Dermis microvascular lymphatic vessel endothelial cell (primary cell): ENCODE measurements at regions not wholly inside any gene's neighbourhood (a gene's known extent, or its start where the extent isn't known, plus 50 kb on each side); places are given as distances from the start of the nearest gene placed in this dataset.

Experiments used
- DNase-seq, 2 donors: peaks; one replicate each; pipeline versions ENCODE4 v3.0.0 to v3.0.0-alpha.2; 2010; ENCODE audit warnings: low read depth in 2 of 2

DNA sequence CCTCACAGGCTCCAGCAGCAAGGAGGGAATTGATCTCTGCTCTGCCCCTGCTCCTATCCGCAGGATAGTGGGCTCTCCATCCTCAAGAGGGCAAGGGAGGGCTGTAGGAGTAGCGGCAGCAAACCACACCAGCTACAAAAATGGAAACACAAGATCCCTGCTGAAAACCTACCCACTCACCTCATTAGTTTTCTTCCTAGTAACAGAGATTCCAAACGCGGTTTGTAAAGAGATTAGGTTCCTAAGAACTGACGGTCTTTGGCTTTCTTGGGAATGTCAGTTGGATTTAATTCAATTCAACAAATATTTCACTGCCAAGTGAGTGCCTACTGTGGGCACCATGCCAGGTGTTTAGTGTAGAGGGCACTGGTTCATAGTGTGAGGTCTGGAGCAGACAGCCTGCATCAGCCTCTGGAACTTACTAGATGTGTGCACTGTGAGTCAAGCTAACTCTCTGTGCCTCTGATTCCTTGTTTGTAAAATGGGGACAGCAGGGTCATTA, 84.7 kb downstream of the MRPL46 start:
- no peak for DNase-seq

- no peak for DNase-seq
Measured at GRCh38 chr15:88378188-88378637, 89.0 kb downstream of the MRPL46 start.

GRCh38 chr15:88377509-88377908, 89.7 kb downstream of the MRPL46 start:
- no peak for DNase-seq

DNA sequence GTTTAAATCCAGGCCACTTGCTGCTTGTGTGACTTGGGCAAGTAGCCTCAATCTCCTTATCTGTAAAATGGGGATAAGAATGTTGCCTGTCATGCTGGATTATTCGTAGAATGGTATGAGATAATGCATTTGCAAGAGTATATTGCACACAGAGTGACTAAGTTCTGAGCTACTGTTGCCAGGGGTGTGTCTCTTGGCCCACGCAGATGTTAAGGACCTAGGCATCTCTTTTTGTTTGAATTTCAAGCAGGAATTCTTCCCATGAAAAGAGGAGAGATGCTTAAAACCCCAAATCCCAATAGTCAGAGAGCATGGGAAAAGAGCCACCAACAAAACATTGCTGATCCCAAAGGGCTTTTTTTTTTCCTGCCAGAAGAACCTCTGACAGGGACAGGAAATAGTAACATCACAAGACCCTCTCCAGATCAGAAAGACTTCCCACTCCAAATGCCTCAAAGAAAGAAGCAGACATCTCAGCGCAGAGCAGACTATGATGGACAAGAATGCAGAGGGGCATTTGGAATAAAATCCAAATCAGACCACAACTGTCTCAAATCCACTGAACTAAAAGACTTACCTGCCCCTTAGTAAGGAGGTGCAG, 90.5 kb downstream of the MRPL46 start:
- DNase-seq = no peak

DNA sequence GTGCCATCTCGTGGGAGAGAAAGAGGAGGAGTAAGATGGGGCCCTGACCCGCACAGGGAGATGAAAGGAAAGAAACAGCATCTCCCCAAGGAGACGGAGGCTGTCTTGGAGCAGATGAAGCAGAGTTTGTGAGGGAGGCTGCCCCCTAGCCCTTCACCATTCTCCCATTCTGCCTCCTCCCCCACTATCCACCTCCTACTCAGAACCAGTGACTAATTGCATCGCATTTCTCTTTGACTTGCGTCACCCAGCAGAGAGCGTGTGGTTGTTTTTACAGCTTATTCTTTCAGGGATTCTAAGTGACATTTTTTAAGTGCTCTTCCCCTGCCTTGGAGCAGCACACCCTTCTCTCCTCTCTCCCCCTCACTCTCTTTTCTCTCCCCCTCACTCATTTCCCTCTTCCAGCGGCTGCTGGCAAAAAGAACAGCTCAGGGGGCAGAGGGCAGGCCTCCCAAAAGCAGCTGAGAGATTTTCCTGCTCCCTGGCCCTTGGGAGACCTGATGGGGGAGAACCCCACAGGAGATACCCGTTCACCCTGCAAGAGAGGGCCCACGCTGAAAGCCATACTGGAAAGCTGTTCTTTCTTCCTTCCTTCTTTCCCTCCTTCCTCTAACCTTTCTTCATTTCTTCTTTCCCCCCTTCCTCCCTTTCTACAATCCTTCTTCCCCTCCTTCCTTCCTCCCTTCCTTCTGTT, 91.8 kb downstream of the MRPL46 start:
- DNase-seq = no peak

- no peak for DNase-seq
Measured at GRCh38 chr15:88365124-88365523, 102.1 kb downstream of the MRPL46 start.

DNA sequence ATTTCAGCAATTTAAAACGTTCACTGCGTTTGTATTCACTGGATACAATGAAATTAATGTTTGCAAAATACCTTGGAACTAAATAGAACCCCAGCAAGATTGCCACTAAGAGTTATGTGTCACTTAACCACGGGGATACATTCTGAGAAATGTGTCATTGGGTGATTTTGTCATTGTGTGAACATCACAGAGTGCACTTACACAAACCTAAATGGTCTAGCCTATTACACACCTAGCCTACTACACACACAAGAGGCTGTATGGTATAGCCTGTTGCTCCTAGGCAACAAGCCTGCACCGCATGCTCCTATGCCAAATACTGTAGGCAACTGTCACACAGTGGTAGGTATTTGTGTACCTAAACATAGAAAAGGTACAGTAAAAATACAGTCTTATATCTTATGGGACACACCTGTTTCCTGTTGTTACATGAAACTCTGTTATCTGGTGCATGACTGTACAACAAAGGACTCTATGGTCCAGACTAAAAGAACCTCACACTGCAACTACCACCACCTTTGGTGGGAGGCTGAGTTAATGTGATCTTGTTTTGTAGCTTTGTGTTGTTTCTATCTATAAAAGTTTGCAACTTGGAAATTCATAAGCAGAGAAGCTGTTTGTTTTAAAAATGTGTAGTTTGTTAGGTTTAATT, 92.2 kb upstream of the NTRK3 start:
- no peak for DNase-seq

DNA sequence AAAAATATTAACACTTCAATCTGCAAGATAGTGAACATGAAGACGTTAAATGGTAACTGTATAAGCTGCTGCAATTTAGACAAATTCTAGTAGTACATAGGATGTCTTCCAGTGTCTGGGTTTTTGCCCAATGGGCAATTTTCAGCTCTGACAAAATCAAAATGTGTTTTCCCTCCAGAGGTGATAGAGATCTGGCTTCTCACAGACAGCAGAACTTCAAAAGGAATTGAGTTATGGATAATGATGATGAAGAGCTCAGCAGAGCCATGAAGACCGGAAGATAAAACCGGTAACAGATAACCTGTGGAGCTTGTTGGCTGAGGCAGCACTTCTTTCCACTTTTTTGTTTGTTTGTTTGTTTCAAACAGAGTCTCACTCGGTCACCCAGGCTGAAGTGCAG, 89.4 kb upstream of the NTRK3 start:
- DNase-seq = no peak

- DNase-seq = no peak
Measured at GRCh38 chr15:88344786-88345185, 88.2 kb upstream of the NTRK3 start.

DNA sequence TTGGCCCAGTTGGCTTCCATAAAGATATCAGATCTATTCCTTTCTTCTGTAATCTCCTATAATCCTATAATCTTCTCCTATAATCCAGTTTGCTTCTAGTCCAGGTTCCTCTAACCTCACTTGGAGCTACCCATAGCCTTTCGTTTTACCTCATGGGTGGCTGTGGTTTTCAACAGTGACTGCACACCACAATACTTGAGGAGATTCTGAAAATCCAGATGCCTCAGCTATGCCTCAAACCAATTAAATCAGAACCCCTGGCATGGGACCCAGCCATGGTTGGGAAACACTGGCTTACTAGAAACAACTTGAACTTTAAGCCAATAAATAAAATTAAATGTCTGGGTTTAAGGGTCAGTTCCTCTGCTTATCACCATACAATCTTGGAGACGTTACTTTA, 86.1 kb upstream of the NTRK3 start:
- DNase-seq = no peak

- DNase-seq = no peak
Measured at GRCh38 chr15:88341653-88342052, 85.1 kb upstream of the NTRK3 start.

- DNase-seq = no peak
Measured at GRCh38 chr15:88341006-88341405, 84.5 kb upstream of the NTRK3 start.

GRCh38 chr15:88337993-88338392, 81.5 kb upstream of the NTRK3 start:
- no peak for DNase-seq

DNA sequence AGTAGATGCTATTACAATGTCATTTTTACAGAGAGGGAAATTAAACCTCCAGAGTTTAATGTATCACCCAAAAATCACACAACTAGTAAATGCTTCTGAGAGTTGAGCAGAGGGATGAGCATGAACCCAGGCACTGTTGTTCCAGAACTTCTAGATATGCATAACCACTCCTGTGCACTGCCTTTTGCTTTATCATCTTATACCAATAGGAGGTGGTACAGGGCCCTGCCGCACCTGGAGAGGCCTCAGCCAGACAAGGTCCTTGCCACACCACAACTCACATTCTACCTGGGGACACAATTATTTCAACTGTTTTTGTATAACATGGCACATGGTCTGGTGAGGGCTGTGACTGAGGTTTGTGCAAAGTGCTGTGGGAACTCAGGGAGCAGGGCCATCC, 78.5 kb upstream of the NTRK3 start:
- no peak for DNase-seq

DNA sequence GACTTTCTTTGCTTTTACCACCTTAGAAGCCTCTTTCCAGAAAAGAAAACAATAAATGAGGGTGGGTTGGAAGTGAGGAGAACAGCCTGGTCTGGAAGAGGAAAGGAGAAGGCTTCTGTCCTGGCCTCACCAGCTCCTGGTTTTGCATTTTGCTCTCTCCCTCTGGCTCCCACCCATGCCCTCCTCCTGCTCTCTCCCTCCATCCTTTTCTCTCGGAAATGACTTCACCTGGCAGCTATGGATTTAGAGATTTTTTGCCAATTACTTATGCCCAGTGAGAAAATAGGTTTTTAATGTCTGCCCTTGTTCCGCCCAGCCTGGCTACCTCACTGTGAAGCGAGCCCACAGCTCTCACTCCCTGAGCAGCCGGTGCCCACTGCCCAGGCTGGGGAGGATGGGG, 77.9 kb upstream of the NTRK3 start:
- DNase-seq = no peak

GRCh38 chr15:88331291-88331690, 74.8 kb upstream of the NTRK3 start:
- peak in 1 of 2 donors; percentile 6 for DNase-seq

DNA sequence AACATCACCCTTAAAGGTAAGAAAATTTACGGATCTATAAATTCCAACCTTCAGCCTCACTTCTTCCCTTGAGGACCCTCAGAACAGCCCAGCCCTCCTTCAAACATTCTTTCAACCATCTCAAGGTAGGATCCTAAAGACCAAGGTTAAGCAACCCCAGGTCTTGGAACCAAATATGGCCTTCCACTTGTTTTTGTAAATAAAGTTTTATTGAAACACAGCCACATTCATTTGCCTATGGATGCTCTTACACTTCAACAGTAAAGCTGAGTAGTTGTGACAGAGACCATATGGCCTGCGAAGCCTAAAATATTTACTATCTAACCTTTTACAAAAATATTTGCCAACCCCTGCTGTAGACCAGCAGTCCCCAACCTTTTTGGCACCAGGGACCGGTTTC, 70.4 kb upstream of the NTRK3 start:
- no peak for DNase-seq

GRCh38 chr15:88324741-88325065, 68.2 kb upstream of the NTRK3 start:
- no peak for DNase-seq

DNA sequence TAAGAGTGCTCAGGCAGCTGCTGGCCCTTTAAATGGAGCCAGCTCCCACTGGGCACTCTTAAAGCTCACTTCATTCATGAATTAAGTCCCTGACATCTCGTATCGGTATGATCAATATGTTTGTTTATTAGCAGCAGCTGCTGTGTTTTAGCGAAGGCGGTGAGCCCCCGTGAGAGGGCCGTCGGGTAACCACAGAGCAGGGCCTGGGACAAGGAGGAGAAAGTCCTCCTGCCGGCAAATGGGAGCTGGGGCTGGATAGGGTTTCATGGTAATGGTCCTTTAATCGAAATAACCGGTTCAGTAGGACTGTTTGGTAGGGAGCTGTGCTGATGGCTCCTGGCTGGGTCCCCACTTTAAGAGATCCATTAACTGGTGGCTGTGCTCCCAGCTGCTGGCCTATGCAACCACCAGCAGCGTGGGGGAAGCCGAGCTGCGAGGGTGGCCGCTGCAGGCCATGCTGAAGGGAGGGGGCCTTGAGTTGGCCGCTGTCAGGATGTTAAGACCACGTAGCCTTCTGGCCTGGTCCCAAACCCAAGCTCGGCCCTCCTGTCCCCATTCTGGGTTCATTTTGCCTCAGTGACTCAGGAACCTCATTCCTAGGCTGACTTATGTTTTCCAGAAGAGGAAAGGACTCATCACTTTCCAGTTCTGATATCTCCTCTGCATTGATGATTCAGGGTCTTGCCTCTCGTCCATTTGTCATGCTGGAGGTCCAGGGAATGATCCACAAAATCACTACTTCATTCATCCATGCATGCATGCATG, 67.6 kb upstream of the NTRK3 start:
- no peak for DNase-seq

- DNase-seq = no peak
Measured at GRCh38 chr15:88323468-88323867, 66.9 kb upstream of the NTRK3 start.

- DNase-seq = no peak
Measured at GRCh38 chr15:88322461-88322860, 65.9 kb upstream of the NTRK3 start.

- DNase-seq = no peak
Measured at GRCh38 chr15:88321271-88321670, 64.7 kb upstream of the NTRK3 start.
